GM21423 (cell line): ENCODE measurements at regions not wholly inside any gene's neighbourhood (a gene's known extent, or its start where the extent isn't known, plus 50 kb on each side); places are given as distances from the start of the nearest gene placed in this dataset.

Experiments
- ATAC-seq: cut with Tn5 transposase; IDR thresholded peaks from one replicate; pipeline ENCODE4 v1.9.1; 2021; ENCODE audit warnings: mild to moderate bottlenecking, moderate library complexity; ENCODE audit not compliant: unreplicated experiment

DNA sequence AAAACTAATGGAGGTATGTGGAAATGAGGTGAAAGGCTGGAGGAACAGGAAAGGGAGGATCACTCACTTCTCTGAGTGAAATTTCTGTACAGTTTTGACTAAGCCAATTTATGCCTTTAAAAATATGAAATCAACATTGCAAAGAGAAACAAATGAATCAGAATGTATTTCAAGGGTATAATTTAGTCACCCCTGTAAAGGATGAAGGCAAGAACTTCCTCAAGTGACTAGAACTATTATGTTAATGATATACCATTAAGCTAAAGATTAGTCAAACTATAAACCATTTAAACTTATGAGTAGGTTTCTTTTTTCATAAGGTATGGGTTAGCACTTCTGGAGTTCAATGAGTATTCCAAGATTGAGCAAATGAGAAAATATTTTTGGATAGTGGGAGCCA, 184.5 kb upstream of the CHORDC1 start:
- peak; percentile 43 for ATAC-seq

- no peak for ATAC-seq
These were observed 169.8 kb upstream of the CHORDC1 start for GRCh38 chr11:90392692-90393091.

- no peak for ATAC-seq
These were observed 168.9 kb upstream of the CHORDC1 start for GRCh38 chr11:90391756-90392155.

GRCh38 chr11:90380206-90380605, 157.4 kb upstream of the CHORDC1 start:
- ATAC-seq, result no peak

DNA sequence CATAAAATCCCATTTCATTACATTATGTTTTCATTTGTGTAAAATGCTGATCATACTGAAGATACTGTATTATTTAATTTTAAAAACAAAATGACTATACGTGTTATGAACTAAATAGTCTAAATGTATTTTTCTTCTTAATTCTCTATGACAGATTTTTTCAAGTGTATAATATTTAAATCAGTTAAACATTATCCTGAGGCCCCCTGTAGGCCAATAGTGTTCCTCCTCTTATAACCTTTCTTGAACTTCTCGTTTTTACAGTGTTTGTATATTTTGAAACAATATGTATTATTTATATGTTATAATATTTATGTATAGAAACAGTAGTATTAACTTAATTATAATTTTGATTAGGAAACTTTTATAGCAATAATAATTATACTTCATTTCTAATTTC, 151.1 kb upstream of the CHORDC1 start:
- ATAC-seq, result no peak

GRCh38 chr11:90364527-90364926, 141.7 kb upstream of the CHORDC1 start:
- no peak for ATAC-seq

DNA sequence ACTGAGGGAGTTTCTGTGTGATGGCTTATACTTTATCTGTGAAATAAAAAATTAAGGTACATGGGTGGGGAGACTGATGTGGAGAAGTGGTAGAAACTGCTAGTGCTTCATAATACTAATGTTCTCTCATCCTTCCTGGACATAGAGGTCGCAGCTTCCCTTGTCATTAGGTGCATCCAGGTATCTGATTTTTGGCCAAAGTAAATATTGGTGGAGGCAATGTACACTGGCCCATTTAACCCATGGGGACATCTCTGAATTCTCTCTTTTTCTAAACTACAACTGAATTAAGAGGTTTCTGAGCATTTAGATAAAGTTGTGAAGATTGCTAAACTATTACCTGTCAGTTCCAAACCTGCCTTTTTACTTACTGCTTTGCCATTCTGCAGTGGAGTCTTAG, 140.9 kb upstream of the CHORDC1 start:
- ATAC-seq, result no peak

DNA sequence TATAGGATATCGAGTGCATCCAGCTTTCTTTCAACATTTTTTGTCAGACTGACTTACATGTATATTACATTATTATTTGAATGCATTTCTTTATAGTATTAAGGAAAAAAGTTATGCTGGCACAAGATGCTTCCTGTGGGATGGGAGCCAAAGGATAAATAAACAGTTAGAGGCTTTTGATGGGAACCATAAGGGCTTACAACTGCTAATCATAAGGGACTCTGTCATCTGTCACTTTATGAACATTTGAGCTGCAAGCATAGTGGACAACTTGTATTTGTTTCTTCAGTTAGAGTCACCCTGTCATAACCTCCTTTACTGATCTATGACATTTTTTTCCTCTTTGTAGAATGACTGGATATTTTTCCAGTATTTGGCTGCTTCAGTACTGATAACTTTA, 132.4 kb upstream of the CHORDC1 start:
- no peak for ATAC-seq

- ATAC-seq, result no peak
These were observed 126.9 kb upstream of the CHORDC1 start for GRCh38 chr11:90349731-90350130.

- ATAC-seq, result no peak
These were observed 121.7 kb upstream of the CHORDC1 start for GRCh38 chr11:90344546-90344945.

GRCh38 chr11:90343673-90344072, 120.8 kb upstream of the CHORDC1 start:
- ATAC-seq, result no peak

GRCh38 chr11:90341986-90342385, 119.1 kb upstream of the CHORDC1 start:
- ATAC-seq, result no peak

- ATAC-seq, result no peak
These were observed 109.6 kb upstream of the CHORDC1 start for GRCh38 chr11:90332415-90332814.

- ATAC-seq, result no peak
These were observed 107.8 kb upstream of the CHORDC1 start for GRCh38 chr11:90330632-90331031.

DNA sequence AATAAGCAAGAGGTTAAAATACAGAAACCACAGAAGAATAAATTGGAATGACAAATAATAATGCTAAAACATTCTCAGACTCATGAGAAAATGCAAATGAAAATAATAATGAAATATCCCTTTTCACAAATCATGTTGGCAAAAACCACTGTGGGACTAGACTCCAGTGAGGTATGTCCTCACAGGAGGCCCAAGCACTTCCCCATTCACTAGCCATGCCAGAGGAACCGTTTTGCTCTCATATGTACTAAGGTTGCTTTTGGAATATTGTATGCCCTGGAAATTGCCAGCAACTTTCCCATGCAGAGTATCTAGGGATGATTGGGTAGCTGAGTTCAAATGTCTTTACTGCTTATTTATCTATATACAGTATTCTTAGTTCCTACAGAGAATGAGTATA, 106.2 kb upstream of the CHORDC1 start:
- ATAC-seq, result no peak

- no peak for ATAC-seq
These were observed 103.8 kb upstream of the CHORDC1 start for GRCh38 chr11:90326647-90327046.

GRCh38 chr11:90323289-90323688, 100.4 kb upstream of the CHORDC1 start:
- ATAC-seq, result no peak

DNA sequence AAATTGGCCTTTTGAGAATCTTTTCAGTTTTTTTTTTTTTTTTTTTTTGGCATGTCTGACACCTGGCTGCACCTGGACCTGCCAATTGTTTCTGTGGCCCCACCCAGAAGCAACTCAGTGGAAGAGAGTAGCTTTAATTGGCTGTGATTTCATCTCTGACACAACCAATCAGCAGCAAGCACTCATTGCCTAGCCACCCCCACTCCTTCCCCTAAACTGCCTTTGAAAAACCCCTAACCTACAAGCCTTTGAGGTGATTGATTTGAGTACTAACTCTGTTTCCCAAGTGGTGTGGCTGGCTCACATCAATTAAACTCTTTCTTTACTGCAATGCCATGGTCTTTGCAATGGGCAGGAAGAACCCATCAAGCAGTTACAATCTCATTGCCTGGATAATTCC, 98.2 kb upstream of the CHORDC1 start:
- ATAC-seq, result no peak

DNA sequence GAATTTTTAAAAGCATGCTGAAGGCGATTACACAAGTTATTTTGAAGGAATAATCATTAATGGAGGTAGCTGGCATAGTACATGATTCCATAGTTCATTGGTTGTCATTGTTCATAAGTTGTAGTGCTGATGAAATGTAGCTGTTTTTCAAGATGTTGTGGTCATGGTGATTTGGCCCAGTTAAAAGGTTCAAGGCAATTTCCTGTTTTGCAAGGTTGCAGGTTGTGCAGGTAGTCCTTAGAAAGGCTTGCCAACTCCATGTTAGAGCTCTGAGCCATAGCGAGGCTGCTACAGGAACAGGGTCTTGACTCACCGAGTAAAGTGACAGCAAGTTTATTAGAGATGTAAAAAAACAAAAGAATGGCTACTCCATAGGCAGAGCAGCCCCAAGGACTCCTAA, 95.8 kb upstream of the CHORDC1 start:
- no peak for ATAC-seq

DNA sequence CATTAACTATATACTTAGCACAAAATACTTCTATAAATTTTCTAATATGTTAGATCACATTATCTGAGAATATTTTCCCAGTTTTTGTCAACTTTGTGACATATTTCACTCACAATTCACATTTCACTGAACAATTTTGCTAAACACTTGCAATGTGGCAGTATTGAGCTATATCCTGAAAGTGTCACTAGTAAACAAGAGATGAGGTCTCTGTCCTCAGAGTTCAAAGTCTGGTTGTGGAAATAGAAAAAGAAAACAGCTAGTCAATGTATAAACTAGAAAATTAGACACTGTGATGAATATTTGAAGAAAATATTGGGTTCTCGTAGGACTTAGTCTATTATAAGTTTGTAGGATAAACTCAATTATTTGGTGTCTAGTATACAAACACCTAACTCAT, 87.4 kb upstream of the CHORDC1 start:
- no peak for ATAC-seq

DNA sequence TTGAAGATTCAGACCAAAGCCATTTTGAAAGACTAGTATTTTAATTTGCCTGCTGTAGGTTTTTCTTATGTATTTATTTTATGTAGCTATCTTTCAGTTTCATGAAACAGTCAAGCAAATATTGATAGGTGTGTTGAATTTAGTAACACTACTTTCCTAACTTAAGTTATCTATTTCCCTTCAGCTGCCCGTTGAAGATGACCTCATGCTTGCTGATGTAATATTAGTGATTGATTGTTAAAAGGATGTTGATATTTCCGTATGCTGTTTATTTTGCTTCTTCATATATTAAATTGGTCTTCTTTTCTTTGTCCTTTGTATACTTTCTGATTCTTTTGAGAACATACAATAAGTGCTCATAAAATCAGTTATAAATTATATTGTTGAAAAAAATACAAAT, 86.8 kb upstream of the CHORDC1 start:
- no peak for ATAC-seq

GRCh38 chr11:90294526-90294925, 71.7 kb upstream of the CHORDC1 start:
- ATAC-seq, result no peak

DNA sequence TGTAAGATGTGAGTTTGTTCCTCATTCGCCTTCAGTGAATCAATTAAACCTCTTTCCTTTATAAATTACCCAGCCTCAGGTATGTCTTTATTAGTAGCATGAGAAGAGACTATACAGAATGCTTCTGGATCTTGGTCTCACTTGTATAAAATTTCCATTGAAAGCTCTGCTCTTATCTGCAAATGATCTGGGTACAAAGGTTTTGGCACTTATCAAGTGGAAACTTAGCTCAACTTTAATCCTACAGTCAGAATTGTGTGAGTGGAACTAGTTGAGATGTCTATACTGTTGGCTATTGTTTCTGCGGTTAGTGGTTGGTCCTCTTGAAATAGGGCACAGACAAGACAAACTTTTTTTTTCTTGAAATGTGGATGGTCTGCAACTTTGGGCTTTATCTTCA, 71.2 kb upstream of the CHORDC1 start:
- ATAC-seq, result no peak

- no peak for ATAC-seq
These were observed 65.5 kb upstream of the CHORDC1 start for GRCh38 chr11:90288212-90288821.
